NT2/D1 (cell line): ENCODE measurements at regions not wholly inside any gene's neighbourhood (a gene's known extent, or its start where the extent isn't known, plus 50 kb on each side); places are given as distances from the start of the nearest gene placed in this dataset.
"Not testable (repeated sequence)": the region's sequence is repeated elsewhere in the genome, so short reads cannot be mapped to it uniquely, and the experiment has no call there.

Source experiments
- DNase-seq: peaks from one replicate; pipeline ENCODE4 v3.0.0-alpha.2; 2011; ENCODE audit warnings: low read depth, low spot score
- H3K27me3 ChIP-seq: 2 replicates; pipeline ENCODE4 v1.6.0; 2011; ENCODE audit warnings: mild to moderate bottlenecking; ENCODE audit not compliant: insufficient read length, insufficient read depth
- H3K36me3 ChIP-seq: 2 replicates; pipeline ENCODE4 v1.6.1; 2011; ENCODE audit warnings: mild to moderate bottlenecking, low read length, mixed read lengths; ENCODE audit not compliant: insufficient read depth, insufficient read length
- H3K4me1 ChIP-seq: 2 replicates; pipeline ENCODE4 v1.5.1; 2011; ENCODE audit not compliant: insufficient read depth, insufficient read length
- H3K4me3 ChIP-seq: 2 replicates; pipeline ENCODE4 v1.5.1; 2011; ENCODE audit warnings: low read depth; ENCODE audit not compliant: insufficient read length
- H3K9ac ChIP-seq: 2 replicates; pipeline ENCODE4 v1.6.0; 2011; ENCODE audit warnings: low read depth; ENCODE audit not compliant: insufficient read length
- H3K9me3 ChIP-seq: 2 replicates; pipeline ENCODE4 v1.5.1; 2011; ENCODE audit warnings: mild to moderate bottlenecking, low read length; ENCODE audit not compliant: insufficient read depth
- SUZ12 ChIP-seq: IDR thresholded peaks from 2 replicates; pipeline ENCODE4 v1.6.1; 2011; ENCODE audit not compliant: insufficient read length, insufficient read depth; ENCODE audit errors: extremely low read depth
- YY1 ChIP-seq: IDR thresholded peaks from 2 replicates; pipeline ENCODE4 v1.6.1; 2011; ENCODE audit not compliant: insufficient read length, insufficient read depth
- ZNF274 ChIP-seq: IDR thresholded peaks from 2 replicates; pipeline ENCODE4 v1.6.1; 2011; ENCODE audit warnings: mild to moderate bottlenecking, low read depth, low read length

- Histone ChIP-seq H3K9me3 (no peaks in the 10 kb centered on the region), H3K4me1 (no peaks in the 10 kb centered on the region), H3K9ac (no peak overlapping the region), H3K27me3 (no peaks in the 10 kb centered on the region), H3K36me3 (no peaks in the 10 kb centered on the region), H3K4me3 (no peak overlapping the region)
- no peak for TF ChIP-seq SUZ12
- no peak for TF ChIP-seq ZNF274
- no peak for TF ChIP-seq YY1
- DNase-seq, result no peak
Measured at GRCh38 chr5:155665361-155665760, 651.8 kb downstream of the KIF4B start.

DNA sequence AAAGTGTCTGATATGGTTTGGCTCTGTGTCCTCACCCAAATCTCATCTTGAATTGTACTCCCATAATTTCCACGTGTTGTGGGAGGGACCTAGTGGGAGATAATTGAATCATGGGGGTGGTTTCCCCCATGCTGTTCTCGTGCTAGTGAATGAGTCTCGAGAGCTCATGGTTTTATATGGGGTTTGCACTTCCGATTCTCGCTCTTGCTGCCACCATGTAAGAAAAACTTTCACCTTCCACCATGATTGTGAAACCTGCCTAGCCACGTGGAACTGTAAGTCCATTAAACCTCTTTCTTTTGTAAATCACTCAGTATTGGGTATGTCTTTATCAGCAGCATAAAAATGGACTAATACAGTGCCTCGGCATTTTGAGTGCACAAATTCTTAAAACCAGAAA lies 655.0 kb upstream of the SGCD start:
- H3K27me3 ChIP-seq, H3K9me3 ChIP-seq, H3K36me3 ChIP-seq, DNase-seq, H3K9ac ChIP-seq, H3K4me3 ChIP-seq, H3K4me1 ChIP-seq: not testable (repeated sequence)

GRCh38 chr5:155676967-155677366 lies 650.0 kb upstream of the SGCD start:
- H3K4me3 ChIP-seq, result no peak overlapping the region
- no peaks in the 10 kb centered on the region for H3K36me3 ChIP-seq
- no peaks in the 10 kb centered on the region for H3K9me3 ChIP-seq
- no peaks in the 10 kb centered on the region for H3K27me3 ChIP-seq
- no peaks in the 10 kb centered on the region for H3K4me1 ChIP-seq
- TF ChIP-seq ZNF274 (no peak), SUZ12 (no peak), YY1 (no peak)
- no peak overlapping the region for H3K9ac ChIP-seq
- no peak for DNase-seq

DNA sequence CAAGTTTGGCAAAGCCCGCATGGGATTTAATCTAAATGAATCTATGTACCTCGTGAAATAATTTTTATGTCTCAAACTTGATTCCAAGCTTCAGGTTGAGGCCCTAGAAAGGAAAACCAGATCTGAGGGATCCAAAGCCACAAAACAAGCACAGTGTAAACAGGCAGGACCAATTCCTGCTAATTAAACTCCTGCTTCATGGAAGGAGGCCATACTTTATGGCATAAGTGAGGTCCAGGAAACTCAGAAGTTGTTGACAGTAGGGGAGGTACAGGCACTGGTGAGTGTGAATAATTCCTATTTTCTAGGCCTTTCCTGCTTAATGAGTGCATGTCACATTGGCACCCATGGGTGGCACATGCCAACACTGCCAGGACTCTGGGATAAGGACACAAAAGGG lies 648.6 kb upstream of the SGCD start:
- Histone ChIP-seq H3K9ac (no peak overlapping the region), H3K27me3 (no peaks in the 10 kb centered on the region), H3K4me3 (no peak overlapping the region), H3K9me3 (no peaks in the 10 kb centered on the region), H3K4me1 (no peaks in the 10 kb centered on the region), H3K36me3 (no peaks in the 10 kb centered on the region)
- no peak for TF ChIP-seq YY1
- no peak for DNase-seq

DNA sequence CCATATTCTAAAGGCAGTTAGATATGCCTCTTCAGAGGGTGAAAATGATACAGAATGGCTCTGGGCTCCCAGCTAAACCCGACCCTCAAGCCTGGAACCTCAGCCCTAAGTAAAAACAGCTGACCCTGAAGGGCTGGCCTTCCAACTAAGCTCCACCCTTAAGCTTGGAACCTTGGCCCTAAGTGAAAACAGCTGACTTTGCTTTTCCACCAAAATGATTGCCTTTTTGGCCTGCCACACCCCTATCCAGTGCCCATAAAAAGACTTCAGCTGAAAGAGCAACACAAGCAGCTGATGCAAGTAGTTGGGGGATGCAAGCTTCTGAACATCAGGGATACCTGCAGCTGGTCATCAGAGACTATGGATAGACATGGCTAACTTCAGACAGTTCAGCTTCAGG lies 647.4 kb upstream of the SGCD start:
- H3K9me3 ChIP-seq, result no peaks in the 10 kb centered on the region
- no peak for TF ChIP-seq ZNF274
- no peak for TF ChIP-seq YY1
- TF ChIP-seq SUZ12, result no peak
- DNase-seq, result no peak
- H3K36me3 ChIP-seq, result no peaks in the 10 kb centered on the region
- no peaks in the 10 kb centered on the region for H3K27me3 ChIP-seq
- H3K9ac ChIP-seq, result no peak overlapping the region
- no peak overlapping the region for H3K4me3 ChIP-seq
- no peaks in the 10 kb centered on the region for H3K4me1 ChIP-seq

DNA sequence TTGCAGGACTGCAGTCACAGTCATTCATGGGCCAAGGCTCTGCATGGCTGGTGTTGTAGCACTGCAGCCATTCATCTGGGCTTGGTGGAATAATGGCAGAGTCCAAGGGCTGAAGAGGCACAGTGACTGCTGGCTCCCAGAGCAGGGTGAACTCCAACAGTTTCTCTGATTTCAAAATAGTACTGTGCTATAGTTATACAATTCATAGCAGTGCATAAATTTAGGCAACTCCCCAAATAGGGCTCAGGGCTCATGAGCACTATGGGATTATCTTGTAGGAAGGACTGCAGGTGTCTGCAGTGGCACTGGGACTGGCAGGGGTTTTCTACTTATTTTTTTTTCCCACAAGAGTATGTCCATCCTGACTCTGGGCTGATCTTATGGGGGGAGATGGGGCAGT lies 642.5 kb upstream of the SGCD start:
- H3K27me3 ChIP-seq, result no peaks in the 10 kb centered on the region
- DNase-seq, result no peak
- TF ChIP-seq SUZ12 (no peak), YY1 (no peak), ZNF274 (no peak)
- H3K4me3 ChIP-seq, result no peak overlapping the region
- H3K4me1 ChIP-seq, result no peaks in the 10 kb centered on the region
- H3K9ac ChIP-seq, result no peak overlapping the region
- no peaks in the 10 kb centered on the region for H3K9me3 ChIP-seq
- no peaks in the 10 kb centered on the region for H3K36me3 ChIP-seq

GRCh38 chr5:155686131-155686530 lies 640.8 kb upstream of the SGCD start:
- Histone ChIP-seq H3K9me3 (no peaks in the 10 kb centered on the region), H3K9ac (no peak overlapping the region), H3K27me3 (no peaks in the 10 kb centered on the region), H3K4me3 (no peak overlapping the region), H3K4me1 (no peaks in the 10 kb centered on the region), H3K36me3 (no peaks in the 10 kb centered on the region)
- TF ChIP-seq YY1 (no peak), SUZ12 (no peak), ZNF274 (no peak)
- no peak for DNase-seq

GRCh38 chr5:155689406-155689805 lies 637.6 kb upstream of the SGCD start:
- no peak overlapping the region for H3K9ac ChIP-seq
- TF ChIP-seq YY1, result no peak
- TF ChIP-seq ZNF274, result no peak
- no peaks in the 10 kb centered on the region for H3K27me3 ChIP-seq
- no peaks in the 10 kb centered on the region for H3K36me3 ChIP-seq
- no peak overlapping the region for H3K4me3 ChIP-seq
- H3K9me3 ChIP-seq, result no peaks in the 10 kb centered on the region
- no peaks in the 10 kb centered on the region for H3K4me1 ChIP-seq
- DNase-seq, result no peak
